Left lobe of liver (tissue), 2 donors: ENCODE measurements at regions not wholly inside any gene's neighbourhood (a gene's known extent, or its start where the extent isn't known, plus 50 kb on each side); places are given as distances from the start of the nearest gene placed in this dataset.
"Not testable (repeated sequence)": the region's sequence is repeated elsewhere in the genome, so short reads cannot be mapped to it uniquely, and the experiment has no call there.

ENCODE experiments used
- ATAC-seq: fragments of 200-7000 bp; cut with Tn5 transposase; one replicate; pipeline ENCODE4 v1.9.1; 2020; ENCODE audit warnings: mild to moderate bottlenecking, moderate library complexity
- DNase-seq: peaks from one replicate; pipeline ENCODE4 v3.0.0-alpha.2; 2020; ENCODE audit warnings: low spot score
- donor health status: DM: no; HTN: no; CAD: no; lungs with moderate emphysema.
- donor health status: DM: no; HTN: yes; CAD: no.

GRCh38 chr16:79881107-79881506 is 280.6 kb upstream of the MAF start:
- ATAC-seq, DNase-seq: not testable (repeated sequence)

- no peak for ATAC-seq
- DNase-seq = no peak
Observed at GRCh38 chr16:79876332-79876730, 275.8 kb upstream of the MAF start.

GRCh38 chr16:79874391-79874790 is 273.9 kb upstream of the MAF start:
- peak; percentile 29 for ATAC-seq
- no peak for DNase-seq

- DNase-seq (no peak), ATAC-seq (peak; percentile 51)
Observed at GRCh38 chr16:79873825-79874224, 273.3 kb upstream of the MAF start.

GRCh38 chr16:79871906-79872305 is 271.4 kb upstream of the MAF start:
- ATAC-seq (no peak), DNase-seq (no peak)

GRCh38 chr16:79870016-79870886 is 269.7 kb upstream of the MAF start:
- no peak for DNase-seq
- ATAC-seq = no peak

GRCh38 chr16:79869304-79870015 is 268.9 kb upstream of the MAF start:
- ATAC-seq = no peak
- DNase-seq = no peak

GRCh38 chr16:79868841-79869240 is 268.3 kb upstream of the MAF start:
- no peak for ATAC-seq

GRCh38 chr16:79867425-79867997 is 267.0 kb upstream of the MAF start:
- DNase-seq = no peak
- no peak for ATAC-seq

More at GRCh38 chr16:79868841-79869240, 268.3 kb upstream of the MAF start:
- DNase-seq = no peak

GRCh38 chr16:79865918-79866317 is 265.4 kb upstream of the MAF start:
- ATAC-seq = no peak
- DNase-seq = no peak

- no peak for DNase-seq
- ATAC-seq = no peak
Observed at GRCh38 chr16:79864781-79865391, 264.3 kb upstream of the MAF start.

GRCh38 chr16:79864032-79864780 is 263.7 kb upstream of the MAF start:
- DNase-seq (no peak), ATAC-seq (no peak)

- DNase-seq (no peak), ATAC-seq (peak; percentile 89)
Observed at GRCh38 chr16:79863128-79864031, 262.8 kb upstream of the MAF start.

GRCh38 chr16:79862601-79863000 is 262.1 kb upstream of the MAF start:
- DNase-seq (no peak), ATAC-seq (no peak)

- ATAC-seq (no peak), DNase-seq (no peak)
Observed at GRCh38 chr16:79856581-79856980, 256.0 kb upstream of the MAF start.

GRCh38 chr16:79850348-79850747 is 249.8 kb upstream of the MAF start:
- no peak for DNase-seq
- peak; percentile 68 for ATAC-seq

GRCh38 chr16:79849119-79849518 is 248.6 kb upstream of the MAF start:
- no peak for DNase-seq

GRCh38 chr16:79848719-79849118 is 248.2 kb upstream of the MAF start:
- no peak for DNase-seq

More at GRCh38 chr16:79849119-79849518, 248.6 kb upstream of the MAF start:
- ATAC-seq = no peak

GRCh38 chr16:79847569-79847968 is 247.0 kb upstream of the MAF start:
- peak; percentile 33 for ATAC-seq
- DNase-seq = no peak

More at GRCh38 chr16:79848719-79849118, 248.2 kb upstream of the MAF start:
- ATAC-seq = no peak
